ENCODE measurements at regions not wholly inside any gene's neighbourhood (a gene's known extent, or its start where the extent isn't known, plus 50 kb on each side); places are given as distances from the start of the nearest gene placed in this dataset.

- H3K4me3 ChIP-seq: no peak overlapping the region
- peak overlapping the region in 1 of 4 donors; percentile 3 for H3K27ac ChIP-seq
- TF ChIP-seq POLR2A (IDR thresholded peaks at IDR 0.05): no peak
- TF ChIP-seq CTCF (IDR thresholded peaks at IDR 0.05): no peak
- H3K36me3 ChIP-seq: no peaks in the 10 kb centered on the region
- no peak for DNase-seq
- no peaks in the 10 kb centered on the region for H3K9me3 ChIP-seq
- H3K4me1 ChIP-seq: no peaks in the 10 kb centered on the region
- H3K27me3 ChIP-seq: no peaks in the 10 kb centered on the region
Measured at GRCh38 chr12:115149685-115150378, 465.9 kb upstream of the TBX3 start.

GRCh38 chr12:115149279-115149678, 465.3 kb upstream of the TBX3 start:
- Histone ChIP-seq H3K4me3 (no peak overlapping the region), H3K9me3 (no peaks in the 10 kb centered on the region), H3K27me3 (no peaks in the 10 kb centered on the region), H3K27ac (peak overlapping the region in 1 of 4 donors; percentile 3), H3K4me1 (no peaks in the 10 kb centered on the region), H3K36me3 (no peaks in the 10 kb centered on the region)
- no peak for TF ChIP-seq POLR2A (IDR thresholded peaks at IDR 0.05)
- no peak for TF ChIP-seq CTCF (IDR thresholded peaks at IDR 0.05)
- no peak for DNase-seq

- H3K36me3 ChIP-seq: no peaks in the 10 kb centered on the region
- H3K27me3 ChIP-seq: no peaks in the 10 kb centered on the region
- H3K4me1 ChIP-seq: no peaks in the 10 kb centered on the region
- no peak for DNase-seq
- H3K9me3 ChIP-seq: no peaks in the 10 kb centered on the region
- no peak overlapping the region for H3K27ac ChIP-seq
- TF ChIP-seq CTCF (IDR thresholded peaks at IDR 0.05): no peak
- TF ChIP-seq POLR2A (IDR thresholded peaks at IDR 0.05): no peak
- no peak overlapping the region for H3K4me3 ChIP-seq
Measured at GRCh38 chr12:115147916-115148315, 463.9 kb upstream of the TBX3 start.

- Histone ChIP-seq H3K27ac (no peak overlapping the region), H3K9me3 (no peaks in the 10 kb centered on the region), H3K36me3 (no peaks in the 10 kb centered on the region), H3K4me1 (no peaks in the 10 kb centered on the region), H3K27me3 (no peaks in the 10 kb centered on the region), H3K4me3 (no peak overlapping the region)
- no peak for DNase-seq
- TF ChIP-seq CTCF (IDR thresholded peaks at IDR 0.05) (no peak), POLR2A (IDR thresholded peaks at IDR 0.05) (no peak)
Measured at GRCh38 chr12:115146453-115146852, 462.5 kb upstream of the TBX3 start.

GRCh38 chr12:115144425-115144824, 460.4 kb upstream of the TBX3 start:
- TF ChIP-seq CTCF (IDR thresholded peaks at IDR 0.05): no peak
- TF ChIP-seq POLR2A (IDR thresholded peaks at IDR 0.05): no peak

More at GRCh38 chr12:115144425-115144824, 460.4 kb upstream of the TBX3 start:
- H3K27me3 ChIP-seq: no peaks in the 10 kb centered on the region
- H3K27ac ChIP-seq: no peak overlapping the region
- no peaks in the 10 kb centered on the region for H3K4me1 ChIP-seq
- no peak for DNase-seq
- H3K9me3 ChIP-seq: no peaks in the 10 kb centered on the region
- no peaks in the 10 kb centered on the region for H3K36me3 ChIP-seq
- no peak overlapping the region for H3K4me3 ChIP-seq

All from Peyer's patch (tissue), 4 donors.